SK-N-SH treated with all-trans-retinoic acid at 6 μM for 48 hours (cell line): ENCODE measurements at regions not wholly inside any gene's neighbourhood (a gene's known extent, or its start where the extent isn't known, plus 50 kb on each side); places are given as distances from the start of the nearest gene placed in this dataset.

Source experiments
- OSR1 ChIP-seq: fragments of 250-450 bp; sonication (Bioruptor Pico); IDR thresholded peaks from 2 replicates; pipeline ENCODE4 v1.8.0; 2022; ENCODE audit warnings: moderate library complexity, mild to moderate bottlenecking, inconsistent platforms
- POU6F1 ChIP-seq: fragments of 250-450 bp; sonication (Bioruptor Pico); IDR thresholded peaks from 2 replicates; pipeline ENCODE4 v1.8.0; 2021; ENCODE audit warnings: low read depth, mild to moderate bottlenecking, moderate library complexity, borderline replicate concordance
- RARB ChIP-seq: fragments of 250-450 bp; sonication (Bioruptor Pico); IDR thresholded peaks from 2 replicates; pipeline ENCODE4 v1.8.0; 2021; ENCODE audit warnings: mild to moderate bottlenecking, moderate library complexity
- ZFP3 ChIP-seq: fragments of 250-450 bp; sonication (Bioruptor Pico); IDR thresholded peaks from 2 replicates; pipeline ENCODE4 v1.5.0; 2020; ENCODE audit warnings: mild to moderate bottlenecking, moderate library complexity
- ZFP30 ChIP-seq: fragments of 450-650 bp; formaldehyde crosslinking; IDR thresholded peaks from 2 replicates; pipeline ENCODE4 v1.5.0; 2022; ENCODE audit warnings: mild to moderate bottlenecking, moderate library complexity
- ZNF8 ChIP-seq: fragments of 450-650 bp; formaldehyde crosslinking; IDR thresholded peaks from 2 replicates; pipeline ENCODE4 v1.5.0; 2020; ENCODE audit warnings: mild to moderate bottlenecking, moderate library complexity
- TF ChIP-seq, protein P1 (sequence below): fragments of 250-450 bp; sonication (Bioruptor Pico); IDR thresholded peaks from 2 replicates; pipeline ENCODE4 v1.8.0; 2020; ENCODE audit warnings: mild to moderate bottlenecking, moderate library complexity, borderline replicate concordance

GRCh38 chr13:85997587-85997986 lies 198.4 kb upstream of the SLITRK6 start:
- TF ChIP-seq POU6F1 (no peak), ZFP30 (CRISPR knock-in tag) (no peak), RARB (no peak), ZNF8 (CRISPR knock-in tag) (no peak), ZFP3 (CRISPR knock-in tag) (no peak), OSR1 (CRISPR knock-in tag) (no peak)
- TF ChIP-seq, protein P1, sequence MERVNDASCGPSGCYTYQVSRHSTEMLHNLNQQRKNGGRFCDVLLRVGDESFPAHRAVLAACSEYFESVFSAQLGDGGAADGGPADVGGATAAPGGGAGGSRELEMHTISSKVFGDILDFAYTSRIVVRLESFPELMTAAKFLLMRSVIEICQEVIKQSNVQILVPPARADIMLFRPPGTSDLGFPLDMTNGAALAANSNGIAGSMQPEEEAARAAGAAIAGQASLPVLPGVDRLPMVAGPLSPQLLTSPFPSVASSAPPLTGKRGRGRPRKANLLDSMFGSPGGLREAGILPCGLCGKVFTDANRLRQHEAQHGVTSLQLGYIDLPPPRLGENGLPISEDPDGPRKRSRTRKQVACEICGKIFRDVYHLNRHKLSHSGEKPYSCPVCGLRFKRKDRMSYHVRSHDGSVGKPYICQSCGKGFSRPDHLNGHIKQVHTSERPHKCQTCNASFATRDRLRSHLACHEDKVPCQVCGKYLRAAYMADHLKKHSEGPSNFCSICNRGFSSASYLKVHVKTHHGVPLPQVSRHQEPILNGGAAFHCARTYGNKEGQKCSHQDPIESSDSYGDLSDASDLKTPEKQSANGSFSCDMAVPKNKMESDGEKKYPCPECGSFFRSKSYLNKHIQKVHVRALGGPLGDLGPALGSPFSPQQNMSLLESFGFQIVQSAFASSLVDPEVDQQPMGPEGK (CRISPR knock-in tag) = no peak
